ENCODE measurements at regions not wholly inside any gene's neighbourhood (a gene's known extent, or its start where the extent isn't known, plus 50 kb on each side); places are given as distances from the start of the nearest gene placed in this dataset.

DNA sequence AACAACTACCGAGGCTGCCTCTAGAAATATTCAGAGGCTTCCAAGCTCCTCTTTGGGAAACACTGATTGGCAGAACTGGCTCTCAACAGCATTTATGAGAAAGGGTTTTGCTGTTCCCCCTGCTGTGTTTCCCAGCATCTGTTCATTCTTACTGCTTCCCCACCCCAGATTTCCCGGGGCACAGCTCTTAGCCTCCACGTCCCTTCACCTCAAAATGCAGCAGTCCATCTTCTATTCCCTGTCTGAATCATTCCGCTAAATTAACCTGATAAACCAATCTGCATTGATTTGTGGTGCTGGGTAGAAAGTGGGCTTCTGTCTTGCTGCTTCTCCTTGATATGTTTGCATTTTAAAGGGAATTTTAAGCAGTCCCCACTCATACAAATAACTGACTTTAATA lies 67.4 kb downstream of the PLK2 start:
- no peak for DNase-seq (ENCODE audit: extremely low spot score)
- TF ChIP-seq BHLHE40 (IDR thresholded peaks at IDR 0.05; ENCODE audit: borderline replicate concordance) (no peak), FOXM1 (IDR thresholded peaks at IDR 0.05; ENCODE audit: borderline replicate concordance) (no peak), TARDBP (IDR thresholded peaks at IDR 0.05) (no peak), ZNF384 (IDR thresholded peaks at IDR 0.05) (no peak), ELF4 (IDR thresholded peaks at IDR 0.05) (no peak), HDGF (IDR thresholded peaks at IDR 0.05; ENCODE audit: borderline replicate concordance) (no peak), FOXA1 (IDR thresholded peaks at IDR 0.05) (no peak)
- TF ChIP-seq, protein P1, sequence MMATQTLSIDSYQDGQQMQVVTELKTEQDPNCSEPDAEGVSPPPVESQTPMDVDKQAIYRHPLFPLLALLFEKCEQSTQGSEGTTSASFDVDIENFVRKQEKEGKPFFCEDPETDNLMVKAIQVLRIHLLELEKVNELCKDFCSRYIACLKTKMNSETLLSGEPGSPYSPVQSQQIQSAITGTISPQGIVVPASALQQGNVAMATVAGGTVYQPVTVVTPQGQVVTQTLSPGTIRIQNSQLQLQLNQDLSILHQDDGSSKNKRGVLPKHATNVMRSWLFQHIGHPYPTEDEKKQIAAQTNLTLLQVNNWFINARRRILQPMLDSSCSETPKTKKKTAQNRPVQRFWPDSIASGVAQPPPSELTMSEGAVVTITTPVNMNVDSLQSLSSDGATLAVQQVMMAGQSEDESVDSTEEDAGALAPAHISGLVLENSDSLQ (IDR thresholded peaks at IDR 0.05), result no peak
- ChIA-PET CTCF (no interaction called here), POLR2A (interaction anchor here (0.6 kb wide), 1 partner anchor 1219 kb away, joined by 3 read pairs; the partner anchor contains the start of gene GPBP1)

DNA sequence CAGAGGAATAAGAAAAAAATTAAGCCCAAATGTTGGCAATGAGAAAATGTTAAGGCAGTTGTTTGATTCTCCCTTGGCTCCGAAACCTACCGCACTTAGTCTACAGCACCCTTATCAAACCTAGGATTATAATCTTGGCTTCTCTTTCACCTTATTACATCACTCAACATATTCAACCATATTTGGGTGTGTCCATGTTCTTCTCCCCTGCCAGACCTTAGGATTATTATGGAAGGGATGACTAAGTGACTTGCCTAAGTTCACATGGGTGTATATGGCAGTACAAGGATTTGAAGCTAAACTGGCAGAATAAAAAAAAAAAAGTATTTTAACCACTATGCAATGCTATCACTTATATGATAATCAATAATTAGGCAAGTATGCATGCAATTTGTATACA lies 76.4 kb downstream of the PLK2 start:
- POLR2A ChIA-PET, result no interaction called here
- DNase-seq (ENCODE audit: extremely low spot score), result no peak
- TF ChIP-seq CTBP1 (IDR thresholded peaks at IDR 0.05; ENCODE audit: borderline replicate concordance) (no peak), FOXA1 (IDR thresholded peaks at IDR 0.05) (no peak), ZNF384 (IDR thresholded peaks at IDR 0.05) (no peak), BHLHE40 (IDR thresholded peaks at IDR 0.05; ENCODE audit: borderline replicate concordance) (no peak), FOXM1 (IDR thresholded peaks at IDR 0.05; ENCODE audit: borderline replicate concordance) (no peak), SP1 (IDR thresholded peaks at IDR 0.05) (no peak), ELF4 (IDR thresholded peaks at IDR 0.05) (no peak), LEF1 (IDR thresholded peaks at IDR 0.05; ENCODE audit: borderline replicate concordance) (no peak), L3MBTL2 (conservative IDR thresholded peaks at IDR 0.05) (no peak), NFRKB (IDR thresholded peaks at IDR 0.05) (no peak), SUZ12 (IDR thresholded peaks at IDR 0.05) (no peak), TARDBP (IDR thresholded peaks at IDR 0.05) (no peak), HDGF (IDR thresholded peaks at IDR 0.05; ENCODE audit: borderline replicate concordance) (no peak), FOXK2 (IDR thresholded peaks at IDR 0.05) (no peak), ARNT (IDR thresholded peaks at IDR 0.05) (no peak)
- TF ChIP-seq, protein P1 (IDR thresholded peaks at IDR 0.05), result no peak
- CTCF ChIA-PET, result no interaction called here

DNA sequence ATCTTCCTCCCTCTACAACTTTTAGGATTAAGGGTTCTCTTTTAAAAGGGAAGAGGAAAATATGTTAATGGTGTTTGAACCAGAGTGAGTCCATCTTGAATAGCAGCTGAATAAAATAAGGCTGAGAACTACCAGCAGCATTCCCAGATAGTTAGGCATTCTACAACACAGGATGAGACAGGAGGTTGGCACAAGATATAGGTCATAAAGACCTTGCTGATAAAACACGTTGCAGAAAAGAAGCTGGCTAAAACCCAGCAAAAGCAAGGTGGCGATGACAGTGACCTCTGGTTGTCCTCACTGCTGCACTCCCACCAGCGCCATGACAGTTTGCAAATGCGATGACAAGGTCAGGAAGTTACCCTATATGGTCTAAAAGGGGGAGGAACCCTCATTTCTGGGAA lies 77.8 kb downstream of the PLK2 start:
- TF ChIP-seq FOXM1 (IDR thresholded peaks at IDR 0.05; ENCODE audit: borderline replicate concordance) (no peak), TARDBP (IDR thresholded peaks at IDR 0.05) (no peak), HDGF (IDR thresholded peaks at IDR 0.05; ENCODE audit: borderline replicate concordance) (no peak), ELF4 (IDR thresholded peaks at IDR 0.05) (no peak), L3MBTL2 (conservative IDR thresholded peaks at IDR 0.05) (no peak), ARNT (IDR thresholded peaks at IDR 0.05) (no peak), SUZ12 (IDR thresholded peaks at IDR 0.05) (no peak), SP1 (IDR thresholded peaks at IDR 0.05) (no peak), ZNF384 (IDR thresholded peaks at IDR 0.05) (no peak), FOXA1 (IDR thresholded peaks at IDR 0.05) (no peak), BHLHE40 (IDR thresholded peaks at IDR 0.05; ENCODE audit: borderline replicate concordance) (no peak)
- TF ChIP-seq, protein P1 (IDR thresholded peaks at IDR 0.05), result no peak
- DNase-seq (ENCODE audit: extremely low spot score), result no peak
- ChIA-PET POLR2A (no interaction called here), CTCF (no interaction called here)

DNA sequence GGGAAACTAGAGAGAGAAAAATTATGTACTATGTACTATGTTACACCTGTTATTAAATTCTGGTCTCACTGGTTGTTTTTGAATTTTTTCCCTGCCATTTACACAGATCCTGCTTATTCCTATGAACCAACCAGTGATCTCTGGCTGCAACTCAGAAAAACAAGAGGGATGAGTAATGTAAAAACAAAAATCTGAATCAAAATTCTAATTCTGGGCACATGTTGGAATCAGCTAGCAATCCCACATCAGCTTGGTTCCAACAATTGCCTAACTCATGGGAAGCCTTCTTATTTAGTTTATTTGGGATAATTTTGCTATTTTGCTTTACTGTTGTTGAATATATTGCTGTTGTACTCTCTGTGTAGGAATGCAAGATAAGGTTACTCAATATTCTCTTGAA lies 78.3 kb downstream of the PLK2 start:
- no peak for DNase-seq (ENCODE audit: extremely low spot score)
- TF ChIP-seq FOXM1 (IDR thresholded peaks at IDR 0.05; ENCODE audit: borderline replicate concordance), result no peak
- TF ChIP-seq ELF4 (IDR thresholded peaks at IDR 0.05), result no peak
- no peak for TF ChIP-seq BHLHE40 (IDR thresholded peaks at IDR 0.05; ENCODE audit: borderline replicate concordance)
- no peak for TF ChIP-seq HDGF (IDR thresholded peaks at IDR 0.05; ENCODE audit: borderline replicate concordance)
- no peak for TF ChIP-seq NFRKB (IDR thresholded peaks at IDR 0.05)
- TF ChIP-seq CTBP1 (IDR thresholded peaks at IDR 0.05; ENCODE audit: borderline replicate concordance), result no peak
- no peak for TF ChIP-seq L3MBTL2 (conservative IDR thresholded peaks at IDR 0.05)
- no peak for TF ChIP-seq ZNF384 (IDR thresholded peaks at IDR 0.05)
- ChIA-PET POLR2A (no interaction called here), CTCF (no interaction called here)

DNA sequence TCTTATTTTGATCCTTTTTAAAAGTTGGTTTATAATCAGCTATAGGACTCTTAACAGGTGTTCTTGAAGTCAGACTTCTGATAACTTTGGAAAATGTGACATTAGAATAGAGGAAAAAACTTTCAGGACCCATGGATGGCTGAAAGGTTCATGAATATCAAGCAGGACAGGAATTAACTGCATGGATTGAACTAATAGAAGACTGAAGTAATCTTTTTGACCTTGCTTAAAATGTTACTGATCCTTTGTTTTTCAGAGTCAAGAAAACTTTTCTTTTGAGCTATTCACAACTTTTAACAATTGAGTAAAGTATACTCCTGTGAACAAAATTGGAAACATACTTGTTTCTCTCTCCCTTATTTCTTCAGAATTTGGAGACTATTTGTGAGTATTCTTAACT lies 79.2 kb downstream of the PLK2 start:
- TF ChIP-seq L3MBTL2 (conservative IDR thresholded peaks at IDR 0.05) (no peak), ZNF384 (IDR thresholded peaks at IDR 0.05) (no peak), FOXM1 (IDR thresholded peaks at IDR 0.05; ENCODE audit: borderline replicate concordance) (no peak), CTBP1 (IDR thresholded peaks at IDR 0.05; ENCODE audit: borderline replicate concordance) (no peak), FOXK2 (IDR thresholded peaks at IDR 0.05) (no peak), LEF1 (IDR thresholded peaks at IDR 0.05; ENCODE audit: borderline replicate concordance) (no peak), ELF4 (IDR thresholded peaks at IDR 0.05) (no peak), HDGF (IDR thresholded peaks at IDR 0.05; ENCODE audit: borderline replicate concordance) (no peak), SUZ12 (IDR thresholded peaks at IDR 0.05) (no peak), BHLHE40 (IDR thresholded peaks at IDR 0.05; ENCODE audit: borderline replicate concordance) (no peak)
- TF ChIP-seq, protein P1 (IDR thresholded peaks at IDR 0.05), result no peak
- POLR2A ChIA-PET, result no interaction called here
- DNase-seq (ENCODE audit: extremely low spot score), result no peak
- CTCF ChIA-PET, result no interaction called here
